Activated CD8-positive, alpha-beta T cell treated with anti-CD3 and anti-CD28 coated beads for 36 hours (primary cell): ENCODE measurements at regions not wholly inside any gene's neighbourhood (a gene's known extent, or its start where the extent isn't known, plus 50 kb on each side); places are given as distances from the start of the nearest gene placed in this dataset.

ENCODE experiments used
- ATAC-seq: fragments of 200-7000 bp; cut with Tn5 transposase; one replicate; pipeline ENCODE4 v1.10.0; 2021; ENCODE audit warnings: mild to moderate bottlenecking, moderate library complexity
- CTCF ChIA-PET: fragments of 350-600 bp; sonication (Branson Sonifier 250); formaldehyde crosslinking; loops from one replicate; lab custom pipeline; 2021; ENCODE audit warnings: antibody characterized with exemption; lab: Charles Lee
- POLR2A ChIA-PET: fragments of 350-600 bp; sonication (Branson Sonifier 250); formaldehyde crosslinking; loops from one replicate; lab custom pipeline; 2021; ENCODE audit warnings: antibody characterized with exemption; lab: Charles Lee
- DNase-seq: peaks from one replicate; pipeline ENCODE4 v3.0.0-alpha.2; 2020
- H3K27ac Mint-ChIP-seq: one replicate; pipeline ENCODE4 v1.8.0; 2021; ENCODE audit warnings: mild to moderate bottlenecking, mixed read lengths
- H3K27me3 Mint-ChIP-seq: one replicate; pipeline ENCODE4 v1.8.0; 2021; ENCODE audit warnings: mixed read lengths
- H3K36me3 Mint-ChIP-seq: one replicate; pipeline ENCODE4 v1.8.0; 2021; ENCODE audit warnings: low read depth, mixed read lengths
- H3K4me1 Mint-ChIP-seq: one replicate; pipeline ENCODE4 v1.8.0; 2021; ENCODE audit warnings: low read depth, mixed read lengths
- H3K4me3 Mint-ChIP-seq: one replicate; pipeline ENCODE4 v1.8.0; 2021; ENCODE audit warnings: mild to moderate bottlenecking, moderate library complexity, mixed read lengths
- H3K9me3 Mint-ChIP-seq: one replicate; pipeline ENCODE4 v1.8.0; 2021; ENCODE audit warnings: mixed read lengths
- intact Hi-C: fragments of 100-400 bp; cut with micrococcal nuclease; formaldehyde crosslinking; loops from one replicate; pipeline ENCODE4 v1.10.0; 2022
- TF ChIP-seq, protein P1 (sequence below): fragments of 200-600 bp; IDR thresholded peaks from one replicate; pipeline ENCODE4 v1.8.0; 2022; ENCODE audit warnings: antibody characterized with exemption, mild to moderate bottlenecking

DNA sequence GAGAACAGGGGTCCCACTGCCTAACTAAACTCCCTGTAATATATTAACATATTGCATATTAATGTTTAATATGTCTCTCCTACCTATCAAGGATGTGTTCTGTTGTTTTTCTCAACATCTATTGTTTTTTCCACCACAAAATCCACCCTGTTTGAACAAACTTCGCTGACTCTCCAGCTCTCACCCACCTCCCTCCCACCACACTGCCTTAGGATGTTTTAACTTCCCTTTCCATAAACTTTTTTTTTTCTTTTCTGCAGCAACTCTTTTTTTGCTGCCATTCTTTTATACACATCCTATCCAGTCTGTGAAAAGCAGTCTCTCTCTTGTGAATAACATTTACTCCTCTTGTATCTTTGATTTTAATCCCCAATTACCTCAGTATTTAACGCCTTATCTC lies 226.1 kb downstream of the PCDH7 start:
- TF ChIP-seq, protein P1, sequence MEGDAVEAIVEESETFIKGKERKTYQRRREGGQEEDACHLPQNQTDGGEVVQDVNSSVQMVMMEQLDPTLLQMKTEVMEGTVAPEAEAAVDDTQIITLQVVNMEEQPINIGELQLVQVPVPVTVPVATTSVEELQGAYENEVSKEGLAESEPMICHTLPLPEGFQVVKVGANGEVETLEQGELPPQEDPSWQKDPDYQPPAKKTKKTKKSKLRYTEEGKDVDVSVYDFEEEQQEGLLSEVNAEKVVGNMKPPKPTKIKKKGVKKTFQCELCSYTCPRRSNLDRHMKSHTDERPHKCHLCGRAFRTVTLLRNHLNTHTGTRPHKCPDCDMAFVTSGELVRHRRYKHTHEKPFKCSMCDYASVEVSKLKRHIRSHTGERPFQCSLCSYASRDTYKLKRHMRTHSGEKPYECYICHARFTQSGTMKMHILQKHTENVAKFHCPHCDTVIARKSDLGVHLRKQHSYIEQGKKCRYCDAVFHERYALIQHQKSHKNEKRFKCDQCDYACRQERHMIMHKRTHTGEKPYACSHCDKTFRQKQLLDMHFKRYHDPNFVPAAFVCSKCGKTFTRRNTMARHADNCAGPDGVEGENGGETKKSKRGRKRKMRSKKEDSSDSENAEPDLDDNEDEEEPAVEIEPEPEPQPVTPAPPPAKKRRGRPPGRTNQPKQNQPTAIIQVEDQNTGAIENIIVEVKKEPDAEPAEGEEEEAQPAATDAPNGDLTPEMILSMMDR: no peak
- H3K27ac Mint-ChIP-seq: no peak overlapping the region
- ChIA-PET POLR2A (no interaction called here), CTCF (no interaction called here)
- no peaks in the 10 kb centered on the region for H3K36me3 Mint-ChIP-seq
- H3K4me3 Mint-ChIP-seq: no peak overlapping the region
- ATAC-seq (no peak), DNase-seq (no peak)
- H3K4me1 Mint-ChIP-seq: no peaks in the 10 kb centered on the region
- intact Hi-C loops: no loop called here
- H3K9me3 Mint-ChIP-seq: peaks cover 6% of the 10 kb centered on the region
- H3K27me3 Mint-ChIP-seq: no peaks in the 10 kb centered on the region

GRCh38 chr4:30948653-30949052 lies 228.5 kb downstream of the PCDH7 start:
- ATAC-seq (no peak), DNase-seq (no peak)
- TF ChIP-seq, protein P1: no peak
- H3K9me3 Mint-ChIP-seq: peaks cover 8% of the 10 kb centered on the region
- no peaks in the 10 kb centered on the region for H3K27me3 Mint-ChIP-seq
- no peaks in the 10 kb centered on the region for H3K4me1 Mint-ChIP-seq
- CTCF ChIA-PET: no interaction called here
- intact Hi-C loops: no loop called here
- POLR2A ChIA-PET: no interaction called here
- H3K4me3 Mint-ChIP-seq: no peak overlapping the region
- no peaks in the 10 kb centered on the region for H3K36me3 Mint-ChIP-seq
- H3K27ac Mint-ChIP-seq: no peak overlapping the region

- DNase-seq (no peak), ATAC-seq (no peak)
- H3K27ac Mint-ChIP-seq: no peak overlapping the region
- ChIA-PET POLR2A (no interaction called here), CTCF (no interaction called here)
- H3K4me3 Mint-ChIP-seq: no peak overlapping the region
- H3K9me3 Mint-ChIP-seq: peaks cover 5% of the 10 kb centered on the region
- intact Hi-C loops: no loop called here
- TF ChIP-seq, protein P1: no peak
- no peaks in the 10 kb centered on the region for H3K36me3 Mint-ChIP-seq
- no peaks in the 10 kb centered on the region for H3K4me1 Mint-ChIP-seq
- no peaks in the 10 kb centered on the region for H3K27me3 Mint-ChIP-seq
Observed at GRCh38 chr4:30950737-30951136, 230.6 kb downstream of the PCDH7 start.

DNA sequence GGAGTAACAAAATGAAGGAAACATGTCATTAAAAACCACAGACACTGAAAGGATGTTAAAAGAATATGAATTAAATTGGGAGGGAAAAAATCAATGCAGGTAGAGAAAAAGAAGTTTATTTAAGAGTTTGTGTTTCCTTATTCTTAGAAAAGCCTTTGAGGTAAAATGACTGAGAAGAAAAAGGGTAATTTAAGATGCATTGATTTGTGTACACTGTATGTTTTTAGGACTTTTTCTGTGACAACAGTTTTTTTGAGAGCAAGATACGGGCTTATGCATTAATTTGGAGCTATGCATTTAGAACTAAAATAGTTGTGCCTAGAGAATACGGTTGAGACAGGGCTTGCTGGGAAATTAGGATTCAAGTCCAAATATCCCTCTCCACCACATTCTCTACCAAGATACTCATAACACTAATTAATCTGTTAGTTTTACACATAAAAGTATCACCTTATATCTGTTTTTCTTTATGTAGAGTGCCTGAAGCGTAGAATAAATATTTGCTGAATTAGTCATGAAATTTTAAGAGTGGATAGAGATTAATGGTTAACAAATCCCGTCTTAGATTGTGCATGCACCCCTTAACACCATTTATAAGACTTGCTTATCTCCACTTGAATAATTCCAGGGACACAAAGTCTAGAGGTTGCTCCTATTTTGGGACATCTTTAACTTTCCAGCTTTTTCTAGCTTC lies 232.5 kb downstream of the PCDH7 start:
- no peaks in the 10 kb centered on the region for H3K4me1 Mint-ChIP-seq
- H3K36me3 Mint-ChIP-seq: no peaks in the 10 kb centered on the region
- no peak overlapping the region for H3K4me3 Mint-ChIP-seq
- no peak for ATAC-seq
- intact Hi-C loops: no loop called here
- peaks cover 1% of the 10 kb centered on the region for H3K9me3 Mint-ChIP-seq
- CTCF ChIA-PET: no interaction called here
- TF ChIP-seq, protein P1: no peak
- POLR2A ChIA-PET: no interaction called here
- H3K27me3 Mint-ChIP-seq: no peaks in the 10 kb centered on the region
- no peak for DNase-seq
- H3K27ac Mint-ChIP-seq: no peak overlapping the region

DNA sequence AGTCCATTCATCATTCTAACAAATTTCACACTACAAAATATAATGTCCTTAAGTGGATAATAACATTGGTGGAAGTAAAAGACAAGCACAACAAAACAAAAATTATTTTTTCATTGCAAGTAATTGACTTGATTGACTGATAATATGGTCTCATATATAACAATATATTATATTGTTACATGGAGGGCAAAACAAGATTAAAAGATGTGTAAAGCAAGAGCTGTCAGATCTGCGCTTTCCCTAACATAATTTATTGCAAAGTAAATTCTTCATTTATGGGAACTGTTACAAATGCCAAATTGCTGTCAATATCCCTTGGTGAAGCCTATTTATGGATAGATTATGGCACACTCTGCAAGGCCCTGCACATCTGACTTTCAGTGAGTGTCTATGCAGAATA lies 233.6 kb downstream of the PCDH7 start:
- Mint-ChIP-seq H3K4me1 (no peaks in the 10 kb centered on the region), H3K4me3 (no peak overlapping the region), H3K9me3 (peaks cover 1% of the 10 kb centered on the region), H3K36me3 (no peaks in the 10 kb centered on the region), H3K27ac (no peak overlapping the region), H3K27me3 (no peaks in the 10 kb centered on the region)
- no peak for ATAC-seq
- TF ChIP-seq, protein P1: no peak
- intact Hi-C loops: no loop called here
- ChIA-PET CTCF (no interaction called here), POLR2A (no interaction called here)
- DNase-seq: no peak
